Small intestine (tissue), 7 donors: ENCODE measurements at regions not wholly inside any gene's neighbourhood (a gene's known extent, or its start where the extent isn't known, plus 50 kb on each side); places are given as distances from the start of the nearest gene placed in this dataset.

Source experiments
- DNase-seq, 2 donors: peaks; one replicate each; pipeline versions ENCODE4 v3.0.0 to v3.0.0-alpha.2; 2013
- FAIRE-seq: peaks from 2 replicates; lab custom pipeline; 2012; peaks lifted over from hg19 to GRCh38; lab: Jason Lieb, UNC
- H3K27ac ChIP-seq, 3 donors: one replicate each; pipeline ENCODE4 v1.5.1; 2013; ENCODE audit warnings: low read length in 2 of 3, mild to moderate bottlenecking in 2 of 3, control low read depth in 1 of 3, inconsistent platforms in 1 of 3, low read depth in 1 of 3, moderate library complexity in 1 of 3
- H3K27me3 ChIP-seq, 3 donors: one replicate each; pipeline ENCODE4 v1.6.1; 2013; ENCODE audit warnings: low read length in 3 of 3, inconsistent platforms in 1 of 3; ENCODE audit not compliant: control insufficient read depth in 3 of 3, insufficient read depth in 3 of 3
- H3K36me3 ChIP-seq, 3 donors: one replicate each; pipeline ENCODE4 v1.6.1; 2013; ENCODE audit warnings: low read length in 3 of 3, inconsistent platforms in 1 of 3, low read depth in 1 of 3, mild to moderate bottlenecking in 1 of 3, moderate library complexity in 1 of 3; ENCODE audit not compliant: control insufficient read depth in 3 of 3, insufficient read depth in 2 of 3
- H3K4me1 ChIP-seq, 3 donors: one replicate each; pipeline ENCODE4 v1.6.1; 2013; ENCODE audit warnings: low read length in 2 of 3, inconsistent platforms in 1 of 3, low read depth in 1 of 3, mild to moderate bottlenecking in 1 of 3, moderate library complexity in 1 of 3; ENCODE audit not compliant: control insufficient read depth in 3 of 3, insufficient read depth in 2 of 3
- H3K4me3 ChIP-seq, 3 donors: one replicate each; pipeline ENCODE4 v1.5.1; 2013; ENCODE audit warnings: low read length in 3 of 3, control low read depth in 1 of 3, inconsistent platforms in 1 of 3, low read depth in 1 of 3, mild to moderate bottlenecking in 1 of 3, moderate library complexity in 1 of 3
- H3K9me3 ChIP-seq, 2 donors: one replicate each; pipeline ENCODE4 v1.6.1; 2013; ENCODE audit warnings: low read depth in 1 of 2, low read length in 1 of 2; ENCODE audit not compliant: control insufficient read depth in 2 of 2, insufficient read depth in 1 of 2
- WGBS, 3 donors: extraction: QIAGEN DNeasy Blood & Tissue Kit; methylation state at CpG; one replicate each; pipeline ENCODE4 v1.1.7; 2013; 5-methylcytosine and 5-hydroxymethylcytosine counted together
- donor health status: healthy with polysubstance abuse.
- donor health status: control.
- donor health status: control.
- donor health status: Bipolar disorder and iron deficiency.
- donor health status: healthy.

- DNase-seq (no peak), FAIRE-seq (no peak)
- Histone ChIP-seq H3K4me3 (no peak overlapping the region), H3K36me3 (no peaks in the 10 kb centered on the region), H3K27me3 (peaks cover 0 to 2% (median 0%) of the 10 kb centered on the region in 3 donors), H3K4me1 (no peaks in the 10 kb centered on the region), H3K9me3 (no peaks in the 10 kb centered on the region), H3K27ac (no peak overlapping the region)
- 71 to 86% (median 79%) methylated on average over 3 of the region's 3 CpGs for WGBS, 3 donors
Observed at GRCh38 chr1:218847089-218847768, 326.4 kb upstream of the LYPLAL1 start.

DNA sequence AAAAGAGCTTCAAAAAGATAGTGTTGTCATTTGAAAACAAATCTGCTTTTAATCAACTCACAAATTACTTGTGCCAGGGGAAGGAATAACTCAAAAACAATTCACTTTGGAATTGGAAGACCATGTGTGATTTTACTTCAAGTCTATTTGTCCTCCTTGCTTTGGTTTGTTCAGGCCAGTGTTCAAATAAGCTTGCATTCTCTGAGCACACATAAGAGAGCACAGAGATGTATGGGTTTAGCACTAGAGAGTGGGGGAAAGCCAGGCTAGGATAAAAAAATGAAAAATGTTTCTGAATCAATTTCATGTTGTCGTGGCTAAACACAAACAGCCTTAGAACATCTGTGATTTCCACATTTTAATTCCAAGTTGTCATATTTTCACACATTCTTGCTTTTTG is 325.7 kb upstream of the LYPLAL1 start:
- no peak for FAIRE-seq
- Histone ChIP-seq H3K4me3 (no peak overlapping the region), H3K9me3 (no peaks in the 10 kb centered on the region), H3K27ac (no peak overlapping the region), H3K4me1 (no peaks in the 10 kb centered on the region), H3K27me3 (no peaks in the 10 kb centered on the region), H3K36me3 (no peaks in the 10 kb centered on the region)
- no peak for DNase-seq
- 41 to 49% (median 42%) methylated on average over 1 of the region's 1 CpG for WGBS, 3 donors

DNA sequence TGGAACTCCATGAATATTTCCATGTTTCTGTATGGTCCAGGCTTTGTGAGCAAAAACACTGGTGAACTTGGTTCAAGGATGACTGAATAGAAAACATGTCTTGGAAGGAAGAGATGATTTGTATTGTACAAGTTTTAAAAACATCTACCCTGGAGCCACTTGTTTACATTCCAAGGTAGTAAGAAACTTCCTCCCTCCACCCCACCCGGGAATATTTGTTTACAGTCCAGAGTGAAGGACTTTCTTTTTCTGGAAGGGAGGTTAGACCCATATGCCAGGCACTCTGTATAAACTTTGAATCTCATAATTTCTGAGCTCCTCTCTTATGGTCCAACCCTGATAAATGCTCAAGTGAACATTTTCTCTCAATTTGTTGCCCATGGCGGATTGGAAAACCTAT is 323.3 kb upstream of the LYPLAL1 start:
- Histone ChIP-seq H3K4me3 (no peak overlapping the region), H3K27ac (no peak overlapping the region), H3K27me3 (no peaks in the 10 kb centered on the region), H3K4me1 (no peaks in the 10 kb centered on the region), H3K36me3 (no peaks in the 10 kb centered on the region), H3K9me3 (no peaks in the 10 kb centered on the region)
- FAIRE-seq = no peak
- 50 to 59% (median 50%) methylated on average over 2 of the region's 2 CpGs for WGBS, 3 donors
- no peak for DNase-seq

DNA sequence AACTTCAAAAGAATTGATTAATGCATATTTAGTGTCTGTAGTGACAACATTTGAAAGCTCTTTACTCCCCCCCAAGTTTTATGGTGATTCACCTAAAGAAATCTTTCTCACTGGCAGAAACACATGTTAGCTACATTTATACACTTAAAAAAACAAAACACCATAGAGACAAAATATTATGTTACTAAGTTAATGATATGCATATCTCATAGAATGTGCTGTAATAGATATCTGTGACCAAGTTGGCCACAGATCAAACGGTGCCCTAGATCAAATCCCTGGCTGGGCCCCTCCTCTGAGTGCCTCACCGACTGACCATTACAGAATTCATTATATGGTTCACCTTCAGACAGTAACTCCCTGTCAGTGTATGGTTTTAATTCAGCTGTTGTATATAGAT is 322.1 kb upstream of the LYPLAL1 start:
- no peak for FAIRE-seq
- Histone ChIP-seq H3K27me3 (no peaks in the 10 kb centered on the region), H3K36me3 (no peaks in the 10 kb centered on the region), H3K27ac (no peak overlapping the region), H3K9me3 (no peaks in the 10 kb centered on the region), H3K4me3 (no peak overlapping the region), H3K4me1 (no peaks in the 10 kb centered on the region)
- no peak for DNase-seq
- 19 to 59% (median 36%) methylated on average over 2 of the region's 2 CpGs for WGBS, 3 donors

DNA sequence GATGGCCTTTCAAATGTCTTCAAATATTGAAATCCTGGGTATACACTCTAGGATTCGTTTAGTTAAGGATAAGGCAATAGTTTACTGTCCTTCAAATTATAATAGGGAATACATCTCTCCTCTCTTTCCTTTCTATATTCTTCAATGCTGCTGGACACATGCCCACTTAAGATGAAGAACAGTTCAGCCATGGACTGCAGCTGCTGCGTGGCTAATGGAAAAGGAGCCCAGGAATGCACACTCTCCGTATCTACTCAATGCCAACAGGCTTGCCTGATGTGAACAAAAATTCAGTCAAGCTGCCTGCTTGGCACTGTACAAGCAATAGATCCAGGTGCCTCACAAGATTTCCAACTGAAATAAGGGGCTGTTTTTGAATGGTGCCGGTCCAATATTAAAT is 321.2 kb upstream of the LYPLAL1 start:
- Histone ChIP-seq H3K36me3 (no peaks in the 10 kb centered on the region), H3K4me1 (no peaks in the 10 kb centered on the region), H3K27me3 (no peaks in the 10 kb centered on the region), H3K27ac (no peak overlapping the region), H3K9me3 (no peaks in the 10 kb centered on the region), H3K4me3 (no peak overlapping the region)
- no peak for DNase-seq
- 69 to 78% (median 69%) methylated on average over 4 of the region's 4 CpGs for WGBS, 3 donors
- FAIRE-seq = no peak

DNA sequence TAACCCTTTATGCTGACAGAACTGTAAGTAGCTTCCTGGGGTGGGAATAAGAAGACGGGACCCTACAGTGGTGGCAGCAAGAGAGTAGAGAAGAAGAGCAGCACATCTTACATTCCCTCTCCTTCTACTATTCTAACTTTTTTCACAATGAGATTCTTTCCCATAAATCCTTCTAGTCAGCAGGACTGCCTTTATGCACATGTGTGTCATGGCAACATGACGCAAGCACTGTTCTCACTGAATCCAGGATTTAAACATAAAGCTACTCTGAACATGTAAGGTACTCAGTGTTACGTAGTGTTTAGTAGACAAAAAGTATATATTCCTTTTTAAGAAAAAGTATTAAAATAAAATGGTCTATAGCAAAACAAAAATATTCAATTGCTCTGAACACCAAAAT is 309.7 kb upstream of the LYPLAL1 start:
- Histone ChIP-seq H3K9me3 (no peaks in the 10 kb centered on the region), H3K27me3 (no peaks in the 10 kb centered on the region), H3K36me3 (no peaks in the 10 kb centered on the region), H3K4me3 (no peak overlapping the region), H3K4me1 (no peaks in the 10 kb centered on the region), H3K27ac (no peak overlapping the region)
- 90 to 94% (median 90%) methylated on average over 3 of the region's 3 CpGs for WGBS, 3 donors
- DNase-seq (no peak), FAIRE-seq (no peak)

- no peak for DNase-seq
- Histone ChIP-seq H3K4me1 (no peaks in the 10 kb centered on the region), H3K9me3 (no peaks in the 10 kb centered on the region), H3K36me3 (no peaks in the 10 kb centered on the region), H3K27me3 (no peaks in the 10 kb centered on the region), H3K4me3 (no peak overlapping the region), H3K27ac (no peak overlapping the region)
- no peak for FAIRE-seq
- 16 to 41% (median 23%) methylated on average over 1 of the region's 1 CpG for WGBS, 3 donors
Observed at GRCh38 chr1:218865591-218865990, 308.1 kb upstream of the LYPLAL1 start.

DNA sequence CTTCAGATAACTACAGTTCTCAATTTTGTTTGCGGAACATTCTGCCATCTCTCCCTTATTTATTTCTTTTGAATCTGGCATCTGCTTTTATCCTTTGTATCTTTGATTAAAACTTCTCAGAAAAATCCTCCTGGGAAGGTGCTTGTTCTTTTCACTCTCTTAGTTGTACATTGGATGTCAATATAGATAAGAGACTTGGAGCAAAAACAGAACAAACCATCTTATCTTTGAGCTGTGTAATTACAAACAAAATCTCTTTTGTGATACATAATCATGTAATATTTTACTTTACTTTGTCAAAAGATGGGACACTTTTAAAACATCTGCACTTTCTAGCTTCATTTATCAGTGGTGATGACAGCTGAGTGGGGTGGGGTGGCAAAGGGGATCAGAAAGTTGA is 307.2 kb upstream of the LYPLAL1 start:
- Histone ChIP-seq H3K4me1 (no peaks in the 10 kb centered on the region), H3K9me3 (no peaks in the 10 kb centered on the region), H3K4me3 (no peak overlapping the region), H3K27me3 (no peaks in the 10 kb centered on the region), H3K27ac (no peak overlapping the region), H3K36me3 (no peaks in the 10 kb centered on the region)
- WGBS, 3 donors = 88 to 95% (median 88%) methylated on average over 1 of the region's 1 CpG
- DNase-seq (no peak), FAIRE-seq (no peak)

- Histone ChIP-seq H3K9me3 (no peaks in the 10 kb centered on the region), H3K27ac (no peak overlapping the region), H3K27me3 (no peaks in the 10 kb centered on the region), H3K4me1 (no peaks in the 10 kb centered on the region), H3K4me3 (no peak overlapping the region), H3K36me3 (no peaks in the 10 kb centered on the region)
- 41 to 52% (median 48%) methylated on average over 3 of the region's 3 CpGs for WGBS, 3 donors
- no peak for DNase-seq
- FAIRE-seq = no peak
Observed at GRCh38 chr1:218867066-218867465, 306.6 kb upstream of the LYPLAL1 start.
